ENCODE measurements at regions not wholly inside any gene's neighbourhood (a gene's known extent, or its start where the extent isn't known, plus 50 kb on each side); places are given as distances from the start of the nearest gene placed in this dataset.

- ATAC-seq (ENCODE audit: low read depth) = no peak
- WGBS, 2 experiments (ENCODE audit: extremely low coverage in 2 of 2, insufficient read length in 1 of 2) = no CpG with 5 or more reads among the region's 1 CpG
- Histone ChIP-seq H3K9ac (ENCODE audit: low read depth, low read length) (no peak overlapping the region), H3K36me3 (ENCODE audit: control insufficient read depth, insufficient read depth, low read length) (no peaks in the 10 kb centered on the region), H3K79me1 (ENCODE audit: low read depth in 1 of 2, low read length in 2 of 2) (no peaks in the 10 kb centered on the region), H3K4me3 (ENCODE audit: insufficient read depth, low read depth, low read length) (no peak overlapping the region), H4K8ac (ENCODE audit: low read depth in 2 of 2, low read length in 2 of 2) (no peak overlapping the region), H3K56ac (ENCODE audit: extremely low read depth, insufficient read depth, low read length) (no peak overlapping the region), H3K9me1 (ENCODE audit: insufficient read depth, low read length) (no peaks in the 10 kb centered on the region), H2AK9ac (replicated peaks; ENCODE audit: low read depth, low read length, poor library complexity) (no peak overlapping the region), H2BK15ac (ENCODE audit: low read depth, low read length) (no peak overlapping the region), H2BK120ac (ENCODE audit: low read depth, low read length) (no peak overlapping the region), H4K5ac (ENCODE audit: low read depth, low read length) (no peak overlapping the region), H4K91ac (ENCODE audit: insufficient read depth, low read depth, low read length) (no peak overlapping the region), H3K23ac (ENCODE audit: low read depth, low read length) (no peak overlapping the region), H3K27me3 (ENCODE audit: control insufficient read depth, insufficient read depth, low read length) (no peaks in the 10 kb centered on the region), H3K4ac (ENCODE audit: low read depth, low read length) (no peak overlapping the region), H3K18ac (ENCODE audit: low read depth, low read length) (no peak overlapping the region), H4K20me1 (ENCODE audit: insufficient read depth, low read length) (no peaks in the 10 kb centered on the region), H3K4me2 (ENCODE audit: low read depth, low read length) (no peak overlapping the region), H3K9me3 (ENCODE audit: control insufficient read depth, insufficient read depth, low read length) (no peaks in the 10 kb centered on the region), H2BK20ac (ENCODE audit: low read depth, low read length) (no peak overlapping the region), H3K14ac (replicated peaks; ENCODE audit: low read depth, low read length) (no peak overlapping the region), H2BK5ac (ENCODE audit: low read depth, low read length, poor library complexity, severe bottlenecking) (no peak overlapping the region), H2AFZ (replicated peaks; ENCODE audit: low read length, poor library complexity) (no peak overlapping the region), H2AK5ac (ENCODE audit: low read depth, low read length) (no peak overlapping the region), H3K4me1 (ENCODE audit: control insufficient read depth, insufficient read depth, low read length) (no peaks in the 10 kb centered on the region), H3K27ac (ENCODE audit: insufficient read depth, low read length) (no peak overlapping the region)
- no peak for DNase-seq
- in situ Hi-C loops (cut with MboI; ENCODE audit: low sequenced_read_pairs) = loop anchor here (25.0 kb wide), 1 partner anchor 873 kb away; no protein-coding TSS in a partner anchor
- no TSS peak for BruUV-seq (replicated peaks)
- intact Hi-C loops (cut with micrococcal nuclease) = no loop called here
- dilution Hi-C loops (cut with HindIII; ENCODE audit: low sequenced_read_pairs, unreplicated experiment) = no loop called here
- TF ChIP-seq RFX5 (IDR thresholded peaks at IDR 0.05; ENCODE audit: low read depth, low read length) (no peak), POLR2A (IDR thresholded peaks at IDR 0.05; ENCODE audit: low read depth, low read length) (no peak), MAZ (IDR thresholded peaks at IDR 0.05; ENCODE audit: borderline replicate concordance, low read depth, low read length) (no peak), RCOR1 (IDR thresholded peaks at IDR 0.05; ENCODE audit: insufficient replicate concordance, low read length) (no peak), CTCF (conservative IDR thresholded peaks at IDR 0.05; ENCODE audit: low read depth, low read length) (no peak)
- POLR2A ChIA-PET (ENCODE audit: unreplicated experiment) = no interaction called here
- CTCF ChIA-PET = no interaction called here
Observed at GRCh38 chr7:113410796-113411195, 292.4 kb upstream of the SMIM30 start.

Measured in IMR-90 (cell line).